GM21717 (cell line): ENCODE measurements at regions not wholly inside any gene's neighbourhood (a gene's known extent, or its start where the extent isn't known, plus 50 kb on each side); places are given as distances from the start of the nearest gene placed in this dataset.

ENCODE experiments used
- ATAC-seq: cut with Tn5 transposase; IDR thresholded peaks from one replicate; pipeline ENCODE4 v1.9.1; 2021; ENCODE audit warnings: mild to moderate bottlenecking, moderate library complexity; ENCODE audit not compliant: unreplicated experiment

GRCh38 chrX:10744007-10744406 lies 123.6 kb upstream of the MID1 start:
- no peak for ATAC-seq

DNA sequence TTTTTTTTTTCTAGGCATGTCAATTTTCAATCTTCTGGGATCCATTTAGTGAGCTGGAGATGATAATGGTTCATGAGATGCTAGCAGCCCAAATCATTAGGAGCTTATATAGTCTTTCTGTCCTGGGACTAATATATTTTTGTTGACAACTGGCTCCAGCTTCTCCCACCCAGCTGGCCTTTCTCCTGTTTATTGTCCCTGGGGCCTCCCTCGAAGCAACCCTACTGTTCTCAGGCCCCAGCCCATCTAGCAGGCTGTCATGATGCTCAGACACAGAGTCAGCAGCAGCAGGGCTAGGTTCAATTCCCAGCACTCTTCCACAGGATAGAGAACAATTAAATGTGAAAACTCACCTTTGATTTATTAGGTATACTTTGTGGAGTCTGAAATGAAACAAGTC lies 127.6 kb upstream of the MID1 start:
- ATAC-seq, result no peak

DNA sequence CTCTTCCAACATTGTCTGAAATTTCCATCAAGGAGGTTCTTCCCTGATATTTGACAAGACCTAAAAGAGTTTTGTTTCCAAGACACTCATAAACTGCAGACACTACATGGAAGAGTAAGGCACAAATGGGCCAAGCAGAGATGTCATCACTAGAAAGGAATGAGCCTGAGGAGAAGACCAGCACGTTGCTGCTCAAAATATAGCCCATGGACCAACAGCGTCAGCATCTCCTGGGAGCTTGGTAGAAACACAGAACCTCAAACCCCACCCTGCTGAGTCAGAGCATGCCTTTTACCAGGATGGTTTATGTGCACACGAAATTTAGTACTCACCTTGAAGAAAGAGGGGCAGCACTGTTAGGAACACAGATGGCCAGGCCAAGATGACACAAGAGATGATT lies 128.7 kb upstream of the MID1 start:
- no peak for ATAC-seq

- no peak for ATAC-seq
Observed at GRCh38 chrX:10750581-10750980, 130.2 kb upstream of the MID1 start.

DNA sequence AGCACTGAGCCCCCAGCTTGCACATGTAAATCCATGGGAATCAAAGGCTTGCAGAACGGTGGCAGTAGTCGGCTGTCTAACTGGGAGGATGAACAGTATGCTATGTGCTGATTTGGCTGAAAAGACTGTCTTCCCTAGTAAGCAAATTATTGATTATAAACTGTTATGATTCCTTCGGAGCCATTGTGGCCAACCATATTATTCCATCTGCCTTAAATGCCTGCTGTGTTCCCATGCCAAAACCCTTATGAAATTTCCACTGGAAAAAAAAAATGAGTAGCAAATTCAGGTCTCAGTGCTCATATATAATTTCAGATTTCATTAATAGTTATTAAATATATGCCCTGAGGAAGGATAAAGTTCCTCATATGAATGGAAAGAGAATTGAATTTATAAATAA lies 132.7 kb upstream of the MID1 start:
- ATAC-seq, result no peak

DNA sequence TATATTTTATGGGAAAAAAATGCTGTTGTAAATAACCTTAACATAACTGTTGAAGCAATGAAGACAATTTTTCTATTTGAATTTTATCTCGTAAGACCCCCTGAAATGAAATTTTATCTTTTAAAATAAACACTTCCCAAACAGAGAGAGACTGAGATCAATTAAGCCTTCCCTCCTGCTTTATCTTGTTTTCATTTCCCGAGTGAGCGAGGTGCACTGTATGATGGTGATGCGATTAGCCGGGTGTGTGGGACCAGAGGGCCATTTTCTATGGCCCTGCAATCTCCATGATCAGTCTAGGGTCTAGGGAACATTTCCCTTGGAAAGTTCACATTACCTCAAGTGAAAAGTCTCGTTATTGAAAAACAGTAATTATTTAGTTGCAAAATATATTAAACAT lies 134.1 kb upstream of the MID1 start:
- no peak for ATAC-seq

- ATAC-seq, result no peak
Observed at GRCh38 chrX:10755439-10756334, 135.3 kb upstream of the MID1 start.

GRCh38 chrX:10756441-10756840 lies 136.1 kb upstream of the MID1 start:
- ATAC-seq, result no peak

DNA sequence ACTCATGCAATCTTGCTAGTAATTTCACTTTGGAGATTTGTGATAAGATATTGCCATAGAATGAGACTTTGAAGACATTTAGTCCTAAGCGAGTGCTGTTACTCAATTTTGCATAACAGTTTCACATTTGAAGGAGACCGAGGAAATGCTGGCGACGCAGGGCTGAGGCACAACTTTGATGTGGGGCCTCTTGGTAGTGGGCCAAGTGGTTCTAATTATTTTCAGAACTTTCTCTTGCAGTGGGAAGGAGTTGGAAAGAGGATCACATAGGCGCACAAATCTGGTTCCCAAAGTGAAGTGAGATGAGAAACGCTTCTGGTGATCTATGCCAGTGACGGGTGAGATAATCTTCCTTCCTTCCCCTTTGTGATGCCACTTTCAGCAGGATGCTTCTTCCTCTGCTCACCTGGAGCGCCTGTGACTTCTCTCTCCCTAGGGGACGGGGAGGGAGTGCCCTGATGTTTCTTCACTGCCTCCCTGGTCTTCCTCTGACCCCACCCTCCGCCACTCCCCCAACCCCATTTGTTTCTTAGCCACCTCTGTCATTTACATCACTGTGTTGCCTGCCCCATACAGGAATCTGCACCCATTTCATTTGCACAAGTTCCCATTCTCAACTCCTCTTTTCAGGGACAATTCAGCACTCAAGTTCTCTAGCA lies 138.9 kb upstream of the MID1 start:
- ATAC-seq, result no peak

GRCh38 chrX:10761447-10761846 lies 141.1 kb upstream of the MID1 start:
- ATAC-seq, result no peak

GRCh38 chrX:10769195-10769594 lies 148.8 kb upstream of the MID1 start:
- no peak for ATAC-seq

DNA sequence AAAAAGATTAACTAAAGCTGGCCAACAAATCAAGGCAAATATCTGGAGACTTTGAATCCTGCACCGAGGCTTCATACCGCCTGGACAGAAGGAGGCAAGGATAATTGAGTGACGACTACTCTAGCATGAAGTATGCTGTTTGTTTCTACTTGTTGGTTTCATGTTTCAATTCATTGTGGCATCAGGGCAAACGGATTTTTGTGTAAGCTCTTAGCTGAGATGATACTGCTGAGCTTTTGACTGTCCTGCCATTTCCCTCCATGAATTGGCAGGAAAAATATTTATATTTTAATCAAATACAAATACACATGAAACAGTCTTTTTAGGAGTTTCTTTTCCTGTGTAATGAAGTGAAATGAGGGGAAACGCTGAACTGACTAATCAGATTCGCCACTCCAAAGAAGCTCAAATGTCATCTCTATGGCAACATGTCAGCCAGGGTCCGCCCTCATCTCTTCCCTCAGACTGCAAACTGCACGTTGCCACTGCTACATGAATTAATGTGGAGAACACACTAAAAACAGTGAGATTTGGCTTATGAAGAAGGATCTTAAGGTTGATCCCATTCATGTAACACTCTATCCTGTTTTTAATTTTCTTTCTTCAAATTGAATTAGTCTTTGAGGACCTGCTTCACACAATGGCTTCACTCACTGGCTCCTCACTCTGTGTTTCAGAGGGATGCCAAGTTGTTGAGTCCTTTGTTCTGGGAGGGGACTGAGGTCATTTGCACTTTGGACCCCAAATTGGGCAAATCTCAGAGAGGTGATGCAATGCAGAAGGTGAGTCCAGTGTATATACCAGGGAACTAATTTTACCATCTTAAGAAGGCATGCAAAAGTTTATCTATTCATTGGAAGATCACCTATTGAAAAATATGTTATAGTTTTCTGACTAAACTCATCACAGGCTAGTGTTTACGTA lies 149.6 kb upstream of the MID1 start:
- no peak for ATAC-seq

DNA sequence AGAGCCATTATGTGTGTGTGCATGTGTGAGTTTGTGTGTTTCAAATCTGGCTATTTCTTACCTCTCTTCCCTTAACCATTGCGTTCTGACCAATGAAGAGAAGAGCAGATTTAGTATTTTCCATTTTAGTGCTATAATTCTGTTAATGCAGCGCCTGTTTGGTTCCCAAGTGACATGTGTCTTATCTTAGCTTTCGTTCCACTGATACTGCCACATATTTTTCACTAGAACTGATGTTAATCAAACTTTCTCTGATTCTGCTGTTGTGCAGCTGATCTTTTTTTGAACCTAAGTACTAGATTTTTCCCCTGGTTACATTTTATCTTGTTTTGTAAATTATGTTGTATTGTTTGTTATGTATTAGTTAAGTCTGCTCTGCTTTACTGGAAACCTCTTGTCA lies 152.9 kb upstream of the MID1 start:
- ATAC-seq, result no peak

DNA sequence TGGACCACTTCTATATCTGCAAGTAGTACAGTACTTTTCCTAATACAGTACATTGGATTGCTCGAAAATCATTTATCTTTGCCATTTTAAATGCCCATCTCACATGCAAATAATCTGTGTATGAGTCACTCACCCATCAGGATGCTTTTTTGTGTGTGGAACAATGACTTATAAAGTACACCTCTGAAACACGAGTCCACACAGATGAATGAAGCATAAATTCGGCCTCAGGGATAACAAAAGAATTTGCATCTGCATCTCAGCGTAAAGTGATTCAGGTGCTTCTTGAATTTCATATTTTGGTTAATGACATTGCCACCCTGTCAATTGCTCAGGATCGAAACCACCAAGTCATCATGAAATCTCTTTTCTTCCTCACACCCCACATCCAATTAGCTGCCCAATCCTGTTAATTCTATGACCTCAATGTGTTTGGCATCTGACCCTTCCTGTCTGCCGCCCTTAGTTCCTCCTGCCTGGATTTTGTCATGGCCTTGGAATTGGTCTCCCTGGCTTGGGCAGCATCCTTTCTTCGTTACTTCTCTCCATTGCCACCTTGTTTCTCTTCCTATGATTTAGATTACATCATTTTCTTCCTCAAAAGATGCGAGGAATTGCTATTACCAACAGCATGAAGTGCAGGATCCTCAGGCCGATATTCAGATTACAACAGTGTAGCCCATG lies 161.6 kb upstream of the MID1 start:
- no peak for ATAC-seq

DNA sequence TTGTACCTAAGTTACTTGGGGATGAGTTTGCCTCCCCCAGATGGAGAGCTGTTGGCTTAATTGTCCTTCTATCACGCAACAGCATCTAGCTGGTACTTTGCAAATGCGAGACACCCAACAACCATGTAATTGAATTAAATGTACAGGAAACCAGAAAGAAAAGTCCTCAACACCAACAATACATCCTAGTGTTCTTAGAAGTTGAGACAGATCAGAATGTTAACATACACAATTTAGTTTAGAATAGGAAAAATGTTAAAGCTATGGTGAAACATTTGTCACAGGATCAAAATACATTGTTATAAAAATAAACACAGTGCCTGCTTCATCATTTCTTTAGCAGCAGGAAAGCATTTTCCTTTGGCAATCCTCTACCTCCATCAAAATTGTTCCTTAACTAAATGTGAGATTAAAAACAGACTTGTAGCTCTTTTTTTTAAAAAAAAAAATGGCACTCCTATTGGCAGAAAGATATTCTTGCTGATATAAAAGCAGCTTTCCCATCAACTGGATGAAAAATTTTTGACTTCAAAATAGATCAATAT lies 163.1 kb upstream of the MID1 start:
- no peak for ATAC-seq

DNA sequence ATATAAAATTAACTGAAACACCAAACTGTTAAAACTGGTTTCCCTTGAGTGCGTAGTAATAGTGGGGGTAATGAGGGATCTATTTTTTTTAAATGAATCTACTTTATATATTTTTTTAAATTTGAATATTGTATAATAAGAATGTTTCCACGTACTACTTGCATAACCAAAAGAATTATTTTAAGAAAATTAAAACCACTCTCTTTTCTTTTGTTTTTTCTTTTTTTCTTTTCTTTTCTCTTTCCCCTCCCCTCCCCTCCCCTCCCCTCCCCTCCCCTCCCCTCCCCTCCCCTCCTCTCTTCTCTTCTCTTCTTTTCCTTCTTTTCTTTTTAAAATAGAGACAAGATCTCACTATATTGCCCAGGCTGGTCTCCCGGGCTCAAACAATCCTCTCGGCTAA lies 166.9 kb upstream of the MID1 start:
- no peak for ATAC-seq

DNA sequence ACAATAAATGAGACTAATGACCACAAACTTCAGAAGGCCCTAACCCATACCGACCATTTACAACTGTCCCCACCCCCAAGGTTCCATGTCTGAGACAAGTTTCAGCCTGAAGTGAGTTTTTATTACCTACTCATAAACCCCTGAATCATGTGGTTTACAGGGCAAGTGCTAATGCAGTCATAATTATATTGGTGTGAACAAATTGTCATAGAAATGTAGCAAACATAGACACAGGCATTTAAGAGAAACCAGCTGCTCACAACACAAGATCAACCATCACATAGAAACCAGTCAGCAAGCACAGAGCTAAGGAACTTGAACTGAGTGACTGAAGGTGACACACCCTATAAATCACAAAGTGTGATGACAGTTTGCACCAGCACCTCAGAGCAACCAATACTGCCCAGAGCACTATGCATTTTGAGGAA lies 173.8 kb upstream of the MID1 start:
- ATAC-seq, result no peak

DNA sequence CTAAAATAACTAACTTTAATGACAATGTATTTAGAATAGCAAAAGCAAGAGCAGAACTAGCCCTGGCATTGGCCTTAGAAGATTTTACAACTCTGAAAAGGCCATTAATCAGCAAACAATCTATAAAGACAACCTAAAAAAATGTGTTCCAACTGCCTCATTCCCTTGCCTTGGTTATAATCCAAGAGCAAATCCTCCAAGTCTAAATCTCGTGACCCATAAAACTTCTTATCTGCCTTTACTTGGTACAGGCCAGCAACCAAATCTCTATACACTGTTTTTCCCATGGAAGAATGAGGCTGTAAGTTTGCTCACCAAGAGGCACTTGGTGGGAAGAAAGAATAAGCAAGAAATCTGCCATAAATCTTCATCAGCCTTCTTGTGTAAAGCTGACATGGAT lies 175.3 kb upstream of the MID1 start:
- no peak for ATAC-seq

- no peak for ATAC-seq
Observed at GRCh38 chrX:10797466-10797865, 177.1 kb upstream of the MID1 start.

DNA sequence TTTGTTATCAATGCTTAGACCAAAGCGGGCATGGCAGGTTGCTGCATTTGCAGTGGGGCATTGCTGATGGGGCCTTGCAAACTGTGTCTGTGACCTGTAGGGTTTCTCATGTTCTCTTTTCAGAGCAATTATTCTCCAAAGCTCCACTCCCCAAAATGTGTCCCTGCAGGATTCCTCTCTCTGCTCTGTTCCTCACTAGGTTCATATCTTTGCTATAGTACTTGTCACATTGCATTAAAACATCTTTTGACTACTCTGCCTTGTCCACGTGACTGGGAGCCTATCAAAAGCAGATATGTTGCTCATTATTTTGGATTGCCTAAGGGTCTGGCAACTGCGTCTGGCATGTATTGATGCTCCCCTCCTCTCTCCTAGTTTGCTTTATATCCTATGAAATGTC lies 177.7 kb upstream of the MID1 start:
- ATAC-seq, result no peak

DNA sequence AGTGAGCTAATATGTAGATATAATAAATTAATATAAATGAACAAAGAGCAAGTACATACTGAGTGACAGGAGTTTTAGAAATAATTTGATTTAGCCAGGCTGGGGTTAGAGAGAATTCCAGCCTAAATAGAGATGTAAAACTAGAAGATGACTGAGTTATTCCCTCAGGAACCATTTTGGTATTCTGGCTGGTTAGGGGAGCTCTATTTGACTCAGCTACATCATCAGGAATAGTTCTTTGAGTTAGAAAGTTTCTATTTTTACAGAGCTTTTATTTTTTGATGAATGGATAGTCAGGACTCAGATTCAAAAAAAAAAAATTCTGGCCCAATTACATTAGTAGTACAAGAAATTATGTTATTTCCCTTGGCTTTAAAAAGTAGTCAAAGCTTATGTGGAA lies 180.4 kb upstream of the MID1 start:
- ATAC-seq, result no peak
